Liver (tissue), 8 donors: ENCODE measurements at regions not wholly inside any gene's neighbourhood (a gene's known extent, or its start where the extent isn't known, plus 50 kb on each side); places are given as distances from the start of the nearest gene placed in this dataset.

Source experiments
- DNase-seq: peaks from one replicate; pipeline ENCODE4 v3.0.0-alpha.2; 2017; ENCODE audit warnings: low spot score
- H3K27ac ChIP-seq, 2 donors: one replicate each; pipeline ENCODE4 v1.7.0; 2013; ENCODE audit warnings: inconsistent platforms in 2 of 2, low read length in 2 of 2, control low read depth in 1 of 2, low read depth in 1 of 2, mild to moderate bottlenecking in 1 of 2
- H3K27me3 ChIP-seq, 4 donors: one replicate each; pipeline versions ENCODE4 v1.6.1 to v1.7.0; 2013; ENCODE audit warnings: low read length in 3 of 4, inconsistent platforms in 1 of 4, mild to moderate bottlenecking in 1 of 4, moderate library complexity in 1 of 4; ENCODE audit not compliant: control insufficient read depth in 4 of 4, insufficient read depth in 4 of 4
- H3K36me3 ChIP-seq, 4 donors: one replicate each; pipeline versions ENCODE4 v1.6.1 to v1.7.0; 2013; ENCODE audit warnings: low read length in 3 of 4, mild to moderate bottlenecking in 3 of 4, low read depth in 1 of 4, moderate library complexity in 1 of 4; ENCODE audit not compliant: control insufficient read depth in 4 of 4, insufficient read depth in 3 of 4
- H3K4me1 ChIP-seq, 4 donors: one replicate each; pipeline versions ENCODE4 v1.6.1 to v1.7.0; 2013; ENCODE audit warnings: low read length in 3 of 4, mild to moderate bottlenecking in 3 of 4, moderate library complexity in 1 of 4; ENCODE audit not compliant: control insufficient read depth in 4 of 4, insufficient read depth in 4 of 4
- H3K4me3 ChIP-seq, 3 donors: one replicate each; pipeline versions ENCODE4 v1.6.1 to v1.7.0; 2013; ENCODE audit warnings: low read length in 3 of 3, control low read depth in 1 of 3, low read depth in 1 of 3, mild to moderate bottlenecking in 1 of 3
- H3K9ac ChIP-seq, 2 donors: one replicate each; pipeline ENCODE4 v1.7.0; 2013; ENCODE audit warnings: low read length in 2 of 2, mild to moderate bottlenecking in 2 of 2, moderate library complexity in 2 of 2, control low read depth in 1 of 2, low read depth in 1 of 2
- H3K9me3 ChIP-seq, 4 donors: one replicate each; pipeline versions ENCODE4 v1.6.1 to v1.7.0; 2013; ENCODE audit warnings: low read length in 3 of 4; ENCODE audit not compliant: control insufficient read depth in 4 of 4
- ATF3 ChIP-seq: IDR thresholded peaks from 2 replicates; pipeline ENCODE4 v1.6.1; 2016; ENCODE audit warnings: antibody characterized with exemption
- CTCF ChIP-seq: fragments of 150-350 bp; IDR thresholded peaks from 2 replicates; pipeline ENCODE4 v1.5.1; 2017; ENCODE audit warnings: improper control_type of control experiment, low read depth, low read length; ENCODE audit not compliant: missing input control
- EGR1 ChIP-seq, 2 donors: IDR thresholded peaks; 2 replicates each; pipeline ENCODE4 v1.6.1; 2016 to 2018; ENCODE audit warnings: antibody characterized with exemption in 2 of 2, low read depth in 2 of 2
- FOXA1 ChIP-seq: IDR thresholded peaks from 2 replicates; pipeline ENCODE4 v1.6.1; 2016; ENCODE audit warnings: antibody characterized with exemption
- FOXA2 ChIP-seq: IDR thresholded peaks from 2 replicates; pipeline ENCODE4 v1.6.1; 2016; ENCODE audit warnings: antibody characterized with exemption
- GABPA ChIP-seq, 2 donors: IDR thresholded peaks in 1 of 2; conservative IDR thresholded peaks in 1 of 2; 2 replicates each; pipeline ENCODE4 v1.6.1; 2016; ENCODE audit warnings: antibody characterized with exemption in 2 of 2, mild to moderate bottlenecking in 1 of 2, moderate library complexity in 1 of 2
- HNF4A ChIP-seq, 2 donors: conservative IDR thresholded peaks; 2 replicates each; pipeline ENCODE4 v1.6.1; 2016; ENCODE audit warnings: antibody characterized with exemption in 2 of 2, mild to moderate bottlenecking in 2 of 2
- HNF4G ChIP-seq: IDR thresholded peaks from 2 replicates; pipeline ENCODE4 v1.6.1; 2016; ENCODE audit warnings: antibody characterized with exemption
- JUND ChIP-seq, 2 donors: IDR thresholded peaks; 2 replicates each; pipeline ENCODE4 v1.6.1; 2016; ENCODE audit warnings: antibody characterized with exemption in 2 of 2
- MAX ChIP-seq: IDR thresholded peaks from 2 replicates; pipeline ENCODE4 v1.6.1; 2016; ENCODE audit warnings: antibody characterized with exemption
- RAD21 ChIP-seq, 2 donors: IDR thresholded peaks; 2 replicates each; pipeline ENCODE4 v1.6.1; 2016; ENCODE audit warnings: antibody characterized with exemption in 2 of 2, mild to moderate bottlenecking in 2 of 2
- RXRA ChIP-seq, 2 donors: IDR thresholded peaks; 2 replicates each; pipeline ENCODE4 v1.6.1; 2017 to 2018; ENCODE audit warnings: antibody characterized with exemption in 2 of 2, mild to moderate bottlenecking in 1 of 2
- SP1 ChIP-seq: IDR thresholded peaks from 2 replicates; pipeline ENCODE4 v1.6.1; 2018; ENCODE audit warnings: antibody characterized with exemption, mild to moderate bottlenecking
- TAF1 ChIP-seq: conservative IDR thresholded peaks from 2 replicates; pipeline ENCODE4 v1.6.1; 2016; ENCODE audit warnings: antibody characterized with exemption, mild to moderate bottlenecking
- ZBTB33 ChIP-seq: IDR thresholded peaks from 2 replicates; pipeline ENCODE4 v1.6.1; 2016; ENCODE audit warnings: antibody characterized with exemption
- WGBS: extraction: QIAGEN DNeasy Blood & Tissue Kit; methylation state at CpG from one replicate; pipeline ENCODE4 v1.1.7; 2013; 5-methylcytosine and 5-hydroxymethylcytosine counted together
- donor health status: healthy.
- donor health status: healthy.
- donor health status: healthy.
- donor health status: healthy.
- donor health status: healthy.

GRCh38 chr6:159360306-159360705, 191.1 kb downstream of the FNDC1 start:
- H3K9me3 ChIP-seq = no peaks in the 10 kb centered on the region
- 82% methylated on average over 4 of the region's 4 CpGs for WGBS
- H3K36me3 ChIP-seq = no peaks in the 10 kb centered on the region
- no peak overlapping the region for H3K27ac ChIP-seq
- H3K4me3 ChIP-seq = no peak overlapping the region
- H3K27me3 ChIP-seq = no peaks in the 10 kb centered on the region
- H3K4me1 ChIP-seq = no peaks in the 10 kb centered on the region
- DNase-seq = no peak
- no peak overlapping the region for H3K9ac ChIP-seq
- TF ChIP-seq RXRA (IDR thresholded peaks at IDR 0.05) (no peak), CTCF (no peak), FOXA2 (no peak), HNF4G (no peak), TAF1 (no peak), ZBTB33 (no peak)

GRCh38 chr6:159359581-159360297, 190.5 kb downstream of the FNDC1 start:
- TF ChIP-seq EGR1 (IDR thresholded peaks at IDR 0.05; ENCODE audit: low read depth in 2 of 2) (no peak), TAF1 (no peak), SP1 (no peak), FOXA1 (no peak), RAD21 (IDR thresholded peaks at IDR 0.05) (no peak), JUND (IDR thresholded peaks at IDR 0.05) (no peak), MAX (no peak), GABPA (IDR thresholded peaks at IDR 0.05 in 1 of 2, conservative IDR thresholded peaks at IDR 0.05 in 1 of 2) (no peak), ATF3 (no peak), RXRA (IDR thresholded peaks at IDR 0.05) (no peak), CTCF (no peak), HNF4A (conservative IDR thresholded peaks at IDR 0.05) (no peak), ZBTB33 (no peak), FOXA2 (no peak)
- Histone ChIP-seq H3K27me3 (no peaks in the 10 kb centered on the region), H3K36me3 (no peaks in the 10 kb centered on the region), H3K4me1 (no peaks in the 10 kb centered on the region), H3K4me3 (no peak overlapping the region), H3K9ac (no peak overlapping the region), H3K27ac (no peak overlapping the region), H3K9me3 (no peaks in the 10 kb centered on the region)
- no peak for DNase-seq
- WGBS = 76% methylated on average over 8 of the region's 8 CpGs
